Right lobe of liver (tissue), 6 donors: ENCODE measurements at regions not wholly inside any gene's neighbourhood (a gene's known extent, or its start where the extent isn't known, plus 50 kb on each side); places are given as distances from the start of the nearest gene placed in this dataset.

Experiments used
- ATAC-seq, 4 donors: fragments of 200-7000 bp; cut with Tn5 transposase; one replicate each; pipeline ENCODE4 v1.9.1; 2020; ENCODE audit warnings: mild to moderate bottlenecking in 4 of 4, moderate library complexity in 4 of 4
- DNase-seq, 3 donors: peaks; one replicate each; pipeline ENCODE4 v3.0.0-alpha.2; 2020
- H3K27ac ChIP-seq, 3 donors: fragments of 200-600 bp; one replicate each; pipeline ENCODE4 v1.8.0; 2022
- H3K27me3 ChIP-seq, 2 donors: fragments of 200-600 bp; one replicate each; pipeline ENCODE4 v1.8.0; 2022
- H3K36me3 ChIP-seq, 4 donors: fragments of 200-600 bp; sonication (generic) in 1 of 4; one replicate each; pipeline versions ENCODE4 v1.5.1 to v1.8.0; 2017 to 2022; ENCODE audit warnings: control low read depth in 1 of 4
- H3K4me1 ChIP-seq, 4 donors: fragments of 200-600 bp; sonication (generic) in 1 of 4; one replicate each; pipeline versions ENCODE4 v1.5.1 to v1.8.0; 2017 to 2022; ENCODE audit warnings: control low read depth in 1 of 4
- H3K4me3 ChIP-seq, 3 donors: fragments of 200-600 bp; one replicate each; pipeline ENCODE4 v1.8.0; 2022
- H3K9me3 ChIP-seq, 4 donors: fragments of 200-600 bp; sonication (generic) in 1 of 4; one replicate each; pipeline versions ENCODE4 v1.5.1 to v1.8.0; 2017 to 2022; ENCODE audit warnings: control low read depth in 1 of 4
- CTCF ChIP-seq, 4 donors: fragments of 200-600 bp in 3 of 4; fragments of 450-650 bp in 1 of 4; IDR thresholded peaks; one replicate each; pipeline versions ENCODE4 v1.5.1 to v1.8.0; 2016 to 2022; ENCODE audit warnings: antibody characterized with exemption in 4 of 4, mild to moderate bottlenecking in 2 of 4
- POLR2A ChIP-seq: fragments of 450-650 bp; IDR thresholded peaks from one replicate; pipeline ENCODE4 v1.6.1; 2017; ENCODE audit warnings: antibody characterized with exemption, mild to moderate bottlenecking
- WGBS: methylation state at CpG from one replicate; pipeline ENCODE4 v1.1.6; 2018; ENCODE audit warnings: low coverage, low lambda C conversion rate; ENCODE audit not compliant: insufficient coverage; ENCODE audit errors: missing lambda C conversion rate; 5-methylcytosine and 5-hydroxymethylcytosine counted together
- intact Hi-C, 2 donors: fragments of 100-400 bp; cut with DNase I; formaldehyde crosslinking; loops; one replicate each; pipeline versions ENCODE4 v1.11.2 to v1.14.1; 2022
- donor health status: DM: no; HTN: yes; CAD: no.
- donor health status: DM: no; HTN: no; CAD: no.
- donor health status: DM: no; HTN: no; CAD: no.
- donor health status: DM: no; HTN: yes; CAD: no.
- donor health status: DM: no; HTN: yes; CAD: no.

- DNase-seq (no peak), ATAC-seq (no peak)
- no peak for TF ChIP-seq CTCF (IDR thresholded peaks at IDR 0.05)
- TF ChIP-seq POLR2A, result no peak
- H3K4me1 ChIP-seq, result no peaks in the 10 kb centered on the region
- no peaks in the 10 kb centered on the region for H3K36me3 ChIP-seq
- no peak overlapping the region for H3K27ac ChIP-seq
- H3K27me3 ChIP-seq, result no peaks in the 10 kb centered on the region
- H3K9me3 ChIP-seq, result no peaks in the 10 kb centered on the region
- H3K4me3 ChIP-seq, result no peak overlapping the region
- intact Hi-C loops, result no loop called here
Measured at GRCh38 chr16:65781855-65782254, 584.6 kb upstream of the CDH5 start.

GRCh38 chr16:65781363-65781762 lies 585.1 kb upstream of the CDH5 start:
- WGBS, result 30% methylated on average over 1 of the region's 1 CpG
- Histone ChIP-seq H3K4me1 (no peaks in the 10 kb centered on the region), H3K27ac (no peak overlapping the region), H3K36me3 (no peaks in the 10 kb centered on the region), H3K27me3 (no peaks in the 10 kb centered on the region), H3K9me3 (no peaks in the 10 kb centered on the region), H3K4me3 (no peak overlapping the region)
- TF ChIP-seq POLR2A (no peak), CTCF (IDR thresholded peaks at IDR 0.05) (no peak)
- intact Hi-C loops, result no loop called here
- DNase-seq (no peak), ATAC-seq (no peak)

- no peaks in the 10 kb centered on the region for H3K27me3 ChIP-seq
- ATAC-seq (no peak), DNase-seq (no peak)
- no peaks in the 10 kb centered on the region for H3K9me3 ChIP-seq
- no peaks in the 10 kb centered on the region for H3K36me3 ChIP-seq
- 80% methylated on average over 7 of the region's 7 CpGs for WGBS
- intact Hi-C loops, result no loop called here
- no peak overlapping the region for H3K4me3 ChIP-seq
- H3K4me1 ChIP-seq, result no peaks in the 10 kb centered on the region
- H3K27ac ChIP-seq, result no peak overlapping the region
- TF ChIP-seq CTCF (IDR thresholded peaks at IDR 0.05) (no peak), POLR2A (no peak)
Measured at GRCh38 chr16:65779201-65779600, 587.3 kb upstream of the CDH5 start.

- TF ChIP-seq POLR2A (no peak), CTCF (IDR thresholded peaks at IDR 0.05) (no peak)
- ATAC-seq (no peak), DNase-seq (no peak)
- no peaks in the 10 kb centered on the region for H3K27me3 ChIP-seq
- no peaks in the 10 kb centered on the region for H3K36me3 ChIP-seq
- H3K4me1 ChIP-seq, result no peaks in the 10 kb centered on the region
- H3K9me3 ChIP-seq, result no peaks in the 10 kb centered on the region
- H3K27ac ChIP-seq, result no peak overlapping the region
- H3K4me3 ChIP-seq, result no peak overlapping the region
- 58% methylated on average over 2 of the region's 2 CpGs for WGBS
- intact Hi-C loops, result no loop called here
Measured at GRCh38 chr16:65776639-65777183, 589.8 kb upstream of the CDH5 start.

GRCh38 chr16:65775829-65776228 lies 590.7 kb upstream of the CDH5 start:
- Histone ChIP-seq H3K27me3 (no peaks in the 10 kb centered on the region), H3K9me3 (no peaks in the 10 kb centered on the region), H3K4me1 (no peaks in the 10 kb centered on the region), H3K36me3 (no peaks in the 10 kb centered on the region), H3K4me3 (no peak overlapping the region), H3K27ac (no peak overlapping the region)
- no peak for ATAC-seq
- intact Hi-C loops, result no loop called here
- WGBS, result 41% methylated on average over 4 of the region's 4 CpGs
- no peak for TF ChIP-seq POLR2A
- no peak for TF ChIP-seq CTCF (IDR thresholded peaks at IDR 0.05)
- DNase-seq, result no peak
